PC-9 (cell line): ENCODE measurements at regions not wholly inside any gene's neighbourhood (a gene's known extent, or its start where the extent isn't known, plus 50 kb on each side); places are given as distances from the start of the nearest gene placed in this dataset.

Experiments used
- BruUV-seq: library from RNA; stranded (reverse); fragments of 400-500 nt; replicated peaks from 2 replicates; lab custom pipeline; 2021; lab: Mats Ljungman, UMichigan
- CTCF ChIA-PET: fragments of 300-600 bp; sonication (Branson Sonifier 250); formaldehyde crosslinking; loops from one replicate; lab custom pipeline; 2022; ENCODE audit warnings: antibody characterized with exemption; lab: Charles Lee
- POLR2A ChIA-PET: fragments of 300-600 bp; sonication (Branson Sonifier 250); formaldehyde crosslinking; loops from one replicate; lab custom pipeline; 2022; ENCODE audit warnings: antibody characterized with exemption; ENCODE audit not compliant: unreplicated experiment; lab: Charles Lee
- DNase-seq, 2 experiments: peaks; one replicate each; pipeline versions ENCODE4 v3.0.0 to v3.0.0-alpha.2; 2015 to 2022; ENCODE audit warnings: mixed read lengths in 1 of 2
- H2AFZ ChIP-seq: fragments of 200-600 bp; sonication (generic); 2 replicates; pipeline ENCODE4 v1.8.1; 2017; ENCODE audit warnings: antibody characterized with exemption
- H3F3A ChIP-seq: fragments of 200-600 bp; sonication (generic); 2 replicates; pipeline ENCODE4 v1.8.1; 2017; ENCODE audit warnings: antibody characterized with exemption, mild to moderate bottlenecking, low read depth; ENCODE audit not compliant: insufficient read depth
- H3K27ac ChIP-seq: fragments of 200-600 bp; sonication (generic); 2 replicates; pipeline ENCODE4 v1.6.1; 2016; ENCODE audit warnings: mixed run types
- H3K27me3 ChIP-seq: fragments of 200-600 bp; sonication (generic); 2 replicates; pipeline ENCODE4 v1.6.1; 2016; ENCODE audit warnings: low read depth, mixed run types; ENCODE audit not compliant: insufficient read depth
- H3K36me3 ChIP-seq: fragments of 200-600 bp; sonication (generic); 2 replicates; pipeline ENCODE4 v1.6.1; 2016; ENCODE audit warnings: low read depth, mixed run types
- H3K4me1 ChIP-seq: fragments of 200-600 bp; sonication (generic); replicated peaks from 2 replicates; pipeline ENCODE4 v1.6.1; 2016; ENCODE audit warnings: mixed run types; ENCODE audit not compliant: insufficient read depth
- H3K4me2 ChIP-seq: fragments of 200-600 bp; sonication (generic); 2 replicates; pipeline ENCODE4 v1.6.1; 2017; ENCODE audit warnings: mixed run types
- H3K4me3 ChIP-seq: fragments of 200-600 bp; sonication (generic); 2 replicates; pipeline ENCODE4 v1.6.1; 2016; ENCODE audit warnings: mixed run types
- H3K79me2 ChIP-seq: fragments of 200-600 bp; sonication (generic); 2 replicates; pipeline ENCODE4 v1.6.1; 2017; ENCODE audit warnings: low read depth, mixed run types
- H3K9me2 ChIP-seq: fragments of 200-600 bp; sonication (generic); 2 replicates; pipeline ENCODE4 v1.8.1; 2017; ENCODE audit warnings: mild to moderate bottlenecking; ENCODE audit not compliant: insufficient read depth
- H3K9me3 ChIP-seq: fragments of 200-600 bp; sonication (generic); 2 replicates; pipeline ENCODE4 v1.8.1; 2016; ENCODE audit warnings: low read depth; ENCODE audit not compliant: insufficient read depth
- H4K20me1 ChIP-seq: fragments of 200-600 bp; sonication (generic); 2 replicates; pipeline ENCODE4 v1.8.1; 2017; ENCODE audit not compliant: insufficient read depth
- EZH2 ChIP-seq: fragments of 200-600 bp; sonication (generic); IDR thresholded peaks from 2 replicates; pipeline ENCODE4 v1.8.0; 2017; ENCODE audit warnings: antibody characterized with exemption, low read depth
- intact Hi-C: fragments of 100-400 bp; cut with micrococcal nuclease; formaldehyde crosslinking; loops from one replicate; pipeline ENCODE4 v1.10.0; 2022; ENCODE audit not compliant: unreplicated experiment
- TF ChIP-seq, protein P1 (sequence below): fragments of 200-600 bp; sonication (generic); conservative IDR thresholded peaks from 2 replicates; pipeline ENCODE4 v1.6.1; 2017; ENCODE audit warnings: mixed run types, antibody characterized with exemption, mild to moderate bottlenecking, moderate library complexity

DNA sequence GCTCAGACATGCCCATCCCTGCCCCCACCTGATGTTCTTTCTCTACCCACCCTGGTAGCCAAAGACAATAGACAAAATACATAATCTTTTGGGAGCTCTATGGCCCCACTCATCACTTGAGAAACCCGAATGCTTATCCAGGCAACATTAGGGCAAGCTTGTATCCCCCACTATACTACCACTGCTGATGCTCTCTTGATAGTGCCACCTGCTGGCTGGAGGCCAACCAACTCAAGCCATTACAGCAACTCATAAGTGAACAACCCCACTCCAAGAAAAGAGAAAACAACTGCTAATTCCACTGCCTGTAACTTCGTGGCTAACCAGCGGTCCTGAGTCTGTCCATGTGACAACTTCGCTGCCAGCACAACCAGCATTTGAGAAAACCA lies 342.5 kb upstream of the TGFBR2 start:
- CTCF ChIA-PET, result no interaction called here
- Histone ChIP-seq H3K27me3 (no peaks in the 10 kb centered on the region), H3K9me2 (no peaks in the 10 kb centered on the region), H3K4me2 (no peak overlapping the region), H2AFZ (no peak overlapping the region), H3K36me3 (no peaks in the 10 kb centered on the region), H3K27ac (no peak overlapping the region), H3K79me2 (no peaks in the 10 kb centered on the region), H3K4me1 (0 out of 2 replicates have a peak, but pooled peaks cover 7% of the 10 kb centered on the region), H3K4me3 (no peak overlapping the region), H4K20me1 (no peaks in the 10 kb centered on the region), H3F3A (no peaks in the 10 kb centered on the region), H3K9me3 (no peaks in the 10 kb centered on the region)
- POLR2A ChIA-PET, result interaction anchor here (0.7 kb wide), 1 partner anchor 343 kb away, joined by 6 read pairs; the partner anchor contains the start of gene TGFBR2
- TF ChIP-seq, protein P1, sequence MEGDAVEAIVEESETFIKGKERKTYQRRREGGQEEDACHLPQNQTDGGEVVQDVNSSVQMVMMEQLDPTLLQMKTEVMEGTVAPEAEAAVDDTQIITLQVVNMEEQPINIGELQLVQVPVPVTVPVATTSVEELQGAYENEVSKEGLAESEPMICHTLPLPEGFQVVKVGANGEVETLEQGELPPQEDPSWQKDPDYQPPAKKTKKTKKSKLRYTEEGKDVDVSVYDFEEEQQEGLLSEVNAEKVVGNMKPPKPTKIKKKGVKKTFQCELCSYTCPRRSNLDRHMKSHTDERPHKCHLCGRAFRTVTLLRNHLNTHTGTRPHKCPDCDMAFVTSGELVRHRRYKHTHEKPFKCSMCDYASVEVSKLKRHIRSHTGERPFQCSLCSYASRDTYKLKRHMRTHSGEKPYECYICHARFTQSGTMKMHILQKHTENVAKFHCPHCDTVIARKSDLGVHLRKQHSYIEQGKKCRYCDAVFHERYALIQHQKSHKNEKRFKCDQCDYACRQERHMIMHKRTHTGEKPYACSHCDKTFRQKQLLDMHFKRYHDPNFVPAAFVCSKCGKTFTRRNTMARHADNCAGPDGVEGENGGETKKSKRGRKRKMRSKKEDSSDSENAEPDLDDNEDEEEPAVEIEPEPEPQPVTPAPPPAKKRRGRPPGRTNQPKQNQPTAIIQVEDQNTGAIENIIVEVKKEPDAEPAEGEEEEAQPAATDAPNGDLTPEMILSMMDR, result no peak
- no peak for TF ChIP-seq EZH2
- intact Hi-C loops, result no loop called here
- no peak for DNase-seq
- no TSS peak for BruUV-seq

DNA sequence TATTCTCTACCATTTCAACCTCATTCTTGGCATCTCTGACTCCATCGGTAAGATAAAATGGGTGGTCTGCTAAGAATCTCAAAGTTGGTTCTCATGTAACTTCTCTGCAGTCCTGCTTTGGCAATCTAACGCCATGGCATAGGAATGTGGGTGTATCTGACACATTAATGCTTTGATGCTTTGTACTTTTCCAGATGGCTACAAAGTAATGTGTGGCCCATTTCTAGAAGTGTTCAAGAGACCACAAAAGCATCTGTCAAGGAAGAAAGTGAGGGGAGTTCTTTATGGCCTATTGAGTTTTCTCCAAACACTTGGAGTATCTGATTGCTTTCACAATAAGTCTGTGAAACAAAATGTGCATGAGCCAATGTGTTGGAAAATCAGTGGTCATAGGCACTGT lies 339.9 kb upstream of the TGFBR2 start:
- Histone ChIP-seq H3K79me2 (no peaks in the 10 kb centered on the region), H3K27ac (no peak overlapping the region), H4K20me1 (no peaks in the 10 kb centered on the region), H3K4me1 (0 out of 2 replicates have a peak, but pooled peaks cover 7% of the 10 kb centered on the region), H3K27me3 (no peaks in the 10 kb centered on the region), H3K36me3 (no peaks in the 10 kb centered on the region), H2AFZ (no peak overlapping the region), H3K9me2 (no peaks in the 10 kb centered on the region), H3K4me2 (no peak overlapping the region), H3K9me3 (no peaks in the 10 kb centered on the region), H3F3A (no peaks in the 10 kb centered on the region), H3K4me3 (no peak overlapping the region)
- no peak for TF ChIP-seq EZH2
- TF ChIP-seq, protein P1, result no peak
- no peak for DNase-seq
- POLR2A ChIA-PET, result no interaction called here
- BruUV-seq, result no TSS peak
- CTCF ChIA-PET, result no interaction called here
- intact Hi-C loops, result no loop called here

DNA sequence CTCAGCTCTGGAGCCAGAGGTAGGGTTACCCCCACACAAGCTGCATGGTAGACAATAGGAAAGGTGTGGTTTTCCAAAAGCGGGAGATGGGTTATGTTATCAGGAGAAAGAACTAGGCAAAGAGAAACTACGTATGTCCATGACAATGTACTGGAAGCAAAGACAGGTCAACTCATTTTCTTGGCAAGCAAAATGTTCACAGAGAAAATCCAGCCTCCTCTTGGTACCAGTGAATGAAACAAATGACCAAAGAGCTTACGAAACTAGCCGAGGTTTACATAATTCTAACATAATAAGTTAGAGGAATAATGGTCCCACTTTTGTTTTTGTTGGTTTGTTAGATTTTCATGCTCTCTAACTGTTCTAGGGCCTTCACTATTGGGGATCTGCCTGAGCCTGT lies 338.1 kb upstream of the TGFBR2 start:
- ChIA-PET CTCF (no interaction called here), POLR2A (no interaction called here)
- H2AFZ ChIP-seq, result no peak overlapping the region

More for the DNA sequence above, 338.1 kb upstream of the TGFBR2 start:
- Histone ChIP-seq H3K79me2 (no peaks in the 10 kb centered on the region), H3K36me3 (no peaks in the 10 kb centered on the region), H3F3A (no peaks in the 10 kb centered on the region), H3K4me2 (no peak overlapping the region), H3K4me3 (no peak overlapping the region), H3K9me2 (no peaks in the 10 kb centered on the region), H3K27me3 (no peaks in the 10 kb centered on the region), H3K9me3 (no peaks in the 10 kb centered on the region), H4K20me1 (no peaks in the 10 kb centered on the region), H3K27ac (no peak overlapping the region), H3K4me1 (0 out of 2 replicates have a peak, but pooled peaks cover 3% of the 10 kb centered on the region)
- BruUV-seq, result no TSS peak
- TF ChIP-seq, protein P1, result no peak
- no peak for TF ChIP-seq EZH2
- no peak for DNase-seq
- intact Hi-C loops, result no loop called here
